GM19023 (cell line): ENCODE measurements at regions not wholly inside any gene's neighbourhood (a gene's known extent, or its start where the extent isn't known, plus 50 kb on each side); places are given as distances from the start of the nearest gene placed in this dataset.
"Not testable (repeated sequence)": the region's sequence is repeated elsewhere in the genome, so short reads cannot be mapped to it uniquely, and the experiment has no call there.

Experiments used
- ATAC-seq: cut with Tn5 transposase; IDR thresholded peaks from one replicate; pipeline ENCODE4 v1.9.1; 2021; ENCODE audit warnings: mild to moderate bottlenecking, moderate library complexity; ENCODE audit not compliant: unreplicated experiment

DNA sequence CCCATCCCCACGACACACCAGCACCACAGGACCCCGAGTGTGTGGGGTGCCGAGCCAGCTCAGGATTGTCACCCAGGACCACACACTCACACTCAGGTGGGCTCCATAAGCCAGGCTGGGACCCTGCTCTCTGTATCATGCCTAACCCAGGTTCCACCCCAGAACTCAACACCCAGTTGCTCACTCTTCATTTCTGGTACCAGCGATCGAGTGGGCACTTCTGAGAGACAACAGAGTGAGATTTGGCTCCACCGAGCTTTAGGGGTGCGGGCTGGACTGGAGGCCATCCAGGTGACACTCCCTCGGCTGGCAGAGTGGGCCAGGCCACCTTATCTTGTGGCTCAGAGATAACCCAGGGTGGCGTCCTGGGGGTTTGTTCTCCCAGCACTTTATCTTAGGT lies 1323.8 kb downstream of the BRD1 start:
- ATAC-seq: no peak

GRCh38 chr22:48503035-48503625 lies 1324.5 kb downstream of the BRD1 start:
- ATAC-seq: no peak

DNA sequence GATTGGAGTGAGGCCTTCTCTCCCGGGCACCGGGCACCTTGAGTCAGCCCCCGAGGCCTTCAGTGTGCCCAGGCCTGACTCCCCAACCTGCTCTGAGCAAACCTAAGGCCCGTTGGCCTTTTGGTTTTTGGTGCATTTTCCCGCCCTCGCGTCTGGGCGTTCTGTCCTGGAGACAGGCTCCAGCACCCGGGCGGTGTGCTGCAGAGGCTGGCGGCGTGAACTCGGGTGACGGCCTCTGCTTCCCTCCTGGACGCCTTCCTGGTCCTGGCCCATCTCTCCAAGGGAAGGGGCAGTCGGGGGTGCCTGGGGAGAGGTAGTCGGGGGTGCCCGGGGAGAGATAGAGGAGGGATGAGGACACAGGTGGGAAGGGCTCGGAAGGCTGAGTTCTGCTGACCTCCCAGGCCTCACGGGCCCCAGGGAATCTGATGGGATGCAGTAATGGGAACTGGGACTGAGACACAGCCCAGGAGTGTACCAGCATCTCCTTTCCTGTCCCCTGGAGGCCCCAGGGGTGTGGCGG lies 1326.4 kb downstream of the BRD1 start:
- ATAC-seq: no peak

DNA sequence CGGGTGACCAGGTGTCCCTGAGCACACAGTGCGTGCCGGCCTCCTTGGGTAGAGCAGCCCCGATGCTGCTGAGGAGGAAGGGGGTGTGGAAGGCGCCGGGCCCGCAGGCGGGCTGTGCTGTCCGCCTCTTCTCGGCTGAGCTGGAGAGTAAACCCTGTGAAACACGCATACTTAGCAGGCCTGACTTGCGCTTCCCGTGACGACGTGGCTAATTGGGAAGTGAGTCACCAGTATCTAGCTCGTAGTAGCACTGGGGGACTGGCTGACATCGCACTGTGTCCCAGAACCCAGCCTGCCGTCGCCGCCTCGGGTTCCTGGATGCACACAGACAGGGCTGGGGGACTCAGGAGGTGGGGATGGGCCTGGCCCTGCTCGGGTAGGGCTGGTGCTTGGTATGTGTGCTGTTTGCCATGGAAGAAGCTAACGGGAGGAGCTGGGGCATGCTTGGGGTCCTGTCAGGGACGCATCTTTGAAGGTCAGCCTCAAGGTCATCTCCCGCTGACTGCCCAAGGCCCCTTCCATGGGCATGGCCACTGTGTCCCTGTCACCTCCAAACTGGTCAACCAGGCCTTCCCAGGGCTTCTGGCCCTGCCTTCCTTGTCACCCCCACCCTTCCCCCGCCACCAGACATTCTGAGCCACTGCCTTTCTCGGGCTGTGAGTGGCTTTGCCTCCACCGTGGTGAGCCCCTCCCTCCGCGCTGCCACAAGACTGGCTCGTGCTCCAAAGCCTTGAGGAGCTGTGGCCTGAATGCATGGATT lies 1327.0 kb downstream of the BRD1 start:
- no peak for ATAC-seq

- no peak for ATAC-seq
Observed at GRCh38 chr22:48499456-48500425, 1327.9 kb downstream of the BRD1 start.

GRCh38 chr22:48498526-48499331 lies 1328.9 kb downstream of the BRD1 start:
- ATAC-seq: no peak

DNA sequence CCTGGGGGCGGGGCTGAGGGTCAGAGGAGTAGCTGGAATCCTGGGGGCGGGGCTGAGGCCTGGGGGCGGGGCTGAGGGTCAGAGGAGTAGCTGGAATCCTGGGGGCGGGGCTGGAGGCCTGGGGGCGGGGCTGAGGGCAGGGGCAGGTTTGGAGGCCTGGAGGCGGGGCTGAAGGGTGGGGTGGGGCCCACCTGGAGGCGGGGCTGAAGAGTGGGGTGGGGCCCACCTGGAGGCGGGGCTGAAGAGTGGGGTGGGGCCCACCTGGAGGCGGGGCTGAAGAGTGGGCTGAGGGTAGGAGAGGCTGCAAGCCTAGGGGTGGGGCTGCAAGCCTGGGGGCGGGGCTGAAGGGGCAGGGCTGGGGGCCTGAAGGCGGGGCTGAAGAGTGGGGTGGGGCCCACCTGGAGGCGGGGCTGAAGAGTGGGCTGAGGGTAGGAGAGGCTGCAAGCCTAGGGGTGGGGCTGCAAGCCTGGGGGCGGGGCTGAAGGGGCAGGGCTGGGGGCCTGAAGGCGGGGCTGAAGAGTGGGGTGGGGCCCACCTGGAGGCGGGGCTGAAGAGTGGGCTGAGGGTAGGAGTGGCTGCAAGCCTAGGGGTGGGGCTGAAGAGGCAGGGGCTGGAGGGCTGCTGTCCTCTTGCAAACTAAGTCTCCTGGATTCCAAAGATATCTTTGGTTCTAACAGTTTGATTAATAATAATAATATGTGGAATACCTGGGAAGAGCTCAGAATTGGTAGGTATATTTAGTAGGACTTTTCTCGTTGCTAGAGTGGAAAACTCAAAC lies 1329.7 kb downstream of the BRD1 start:
- not testable (repeated sequence) for ATAC-seq

GRCh38 chr22:48496987-48497650 lies 1330.6 kb downstream of the BRD1 start:
- ATAC-seq: no peak

DNA sequence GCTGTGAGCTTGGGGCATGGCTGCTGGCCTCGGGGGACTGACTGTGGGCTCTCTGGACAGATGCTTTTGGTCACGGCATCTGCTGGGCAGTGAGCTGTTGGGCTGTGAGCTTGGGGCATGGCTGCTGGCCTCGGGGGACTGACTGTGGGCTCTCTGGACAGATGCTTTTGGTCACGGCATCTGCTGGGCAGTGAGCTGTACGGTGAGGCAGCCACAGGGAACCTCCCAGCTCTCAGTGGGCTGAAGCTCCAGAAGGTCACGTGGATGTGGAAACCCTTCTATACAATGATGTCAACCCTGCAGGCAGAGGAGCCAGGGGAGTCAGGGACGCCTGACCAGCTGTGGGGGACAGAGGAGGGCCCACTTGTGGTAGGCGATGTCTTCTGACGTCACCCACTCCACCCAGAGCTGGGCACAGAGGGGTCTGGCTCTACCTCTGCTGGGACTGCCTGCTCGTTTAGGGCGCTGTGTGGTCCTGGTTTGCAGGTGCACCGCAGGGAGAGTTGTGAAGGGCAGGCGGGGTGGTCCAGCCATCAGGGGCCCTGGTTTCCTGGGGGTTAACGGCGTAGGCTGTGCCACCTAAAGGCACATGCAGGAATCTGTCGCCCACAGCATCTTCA lies 1331.3 kb downstream of the BRD1 start:
- no peak for ATAC-seq

DNA sequence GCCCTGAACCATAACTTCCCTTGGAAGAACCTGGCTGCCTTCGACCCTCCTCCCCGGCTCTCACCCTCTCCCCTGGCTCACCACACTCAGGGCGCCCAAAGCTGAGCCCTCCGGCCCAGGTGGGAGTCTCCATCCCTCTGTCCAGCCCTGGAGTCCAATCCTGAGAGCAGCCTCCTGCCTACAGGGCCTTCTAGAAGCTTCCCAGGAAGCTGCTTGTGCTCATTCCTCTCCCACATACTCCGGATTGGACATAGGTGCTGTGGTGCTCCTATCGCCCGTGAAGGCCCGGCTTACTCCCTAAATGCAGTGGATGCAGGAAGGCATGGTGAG lies 1332.0 kb downstream of the BRD1 start:
- ATAC-seq: no peak

DNA sequence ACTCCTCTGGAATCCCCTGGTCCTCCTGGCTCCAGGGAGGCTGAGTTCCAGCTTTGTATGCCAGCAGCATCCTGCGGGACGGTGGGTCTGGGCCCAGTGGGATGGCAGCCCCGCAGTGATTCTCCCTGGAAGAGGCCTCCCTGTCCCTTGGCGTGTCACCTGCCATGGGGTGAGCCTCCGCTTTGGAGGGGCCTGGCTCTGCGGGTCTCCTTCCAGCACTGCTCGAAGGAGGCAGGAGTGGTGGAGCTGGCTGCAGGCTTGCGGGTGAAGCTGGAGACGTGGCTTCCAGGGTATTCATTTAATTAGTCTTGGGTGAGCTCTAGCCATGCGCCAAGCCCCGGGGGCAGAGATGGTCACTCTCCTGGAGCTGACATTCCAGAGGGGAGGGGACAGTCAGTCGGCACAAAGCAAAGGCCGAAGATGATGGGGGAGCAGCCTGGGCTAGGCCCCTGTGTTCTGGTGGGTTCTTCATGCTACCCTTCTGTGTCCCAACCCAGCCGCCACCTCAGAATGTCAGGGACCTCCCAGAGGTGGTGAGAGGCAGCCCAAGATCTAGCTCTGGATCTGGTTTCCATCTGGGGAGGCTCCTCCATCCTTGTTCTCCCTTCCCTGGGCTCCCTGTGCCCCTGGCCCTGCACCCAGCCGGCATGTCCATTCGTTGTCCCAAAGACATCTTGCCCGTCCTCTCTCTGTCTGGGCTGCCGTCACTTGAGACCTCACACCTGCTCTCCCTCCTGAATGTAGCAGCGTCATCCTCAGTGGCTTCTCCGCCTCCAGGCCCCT lies 1332.5 kb downstream of the BRD1 start:
- no peak for ATAC-seq

DNA sequence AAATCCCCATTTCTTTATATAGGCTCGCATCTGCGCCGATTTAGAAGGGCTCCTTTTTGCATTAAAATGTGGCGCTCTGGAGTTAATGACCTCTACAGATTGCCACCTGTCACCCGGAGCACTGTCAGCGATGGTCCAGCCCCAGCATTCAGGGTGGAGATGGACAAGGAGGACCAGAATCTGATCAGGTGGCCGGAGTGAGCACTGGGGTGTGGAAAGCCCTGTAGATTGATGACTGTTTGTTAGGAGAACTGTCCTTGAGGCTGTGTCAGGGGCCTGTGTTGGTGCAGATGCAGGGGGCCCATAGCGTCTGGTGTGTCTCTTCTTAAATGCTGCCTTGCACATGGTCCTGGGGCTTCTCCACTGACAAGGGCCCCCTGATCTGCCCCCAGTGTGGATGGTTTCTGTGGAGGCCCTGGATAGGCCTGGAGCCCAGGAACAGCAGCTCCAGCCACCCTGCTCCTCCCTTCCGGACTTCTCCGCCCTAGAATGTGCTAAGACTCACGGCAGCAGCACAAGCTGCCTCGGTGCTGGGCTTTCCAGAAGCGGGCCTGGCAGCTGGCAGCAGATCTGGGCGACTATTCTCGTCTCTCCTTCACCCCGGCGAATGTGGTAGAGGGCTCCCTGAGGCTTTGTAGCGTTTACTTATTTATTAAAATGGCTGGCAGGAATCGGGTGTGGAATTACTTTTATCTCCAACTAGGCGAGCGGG lies 1333.3 kb downstream of the BRD1 start:
- ATAC-seq: no peak

DNA sequence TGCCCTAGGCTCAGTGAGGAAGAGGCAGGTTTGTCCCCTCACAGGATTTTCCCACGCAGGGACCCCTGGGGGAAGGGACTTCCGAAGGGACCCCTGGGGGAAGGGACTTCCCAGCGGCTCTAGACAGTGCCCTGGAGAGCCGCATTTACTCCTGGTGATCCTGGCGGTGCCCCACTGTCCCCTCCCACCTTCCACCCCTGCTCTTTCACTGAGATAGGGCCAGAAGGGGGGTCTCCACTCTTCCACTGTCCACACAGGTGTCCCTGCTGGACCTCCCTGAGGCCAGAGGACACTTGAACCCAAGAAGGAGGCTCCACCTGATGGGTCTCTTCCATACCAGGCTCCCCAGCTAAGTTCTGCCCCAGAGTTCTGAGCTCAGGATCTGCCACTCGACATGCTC lies 1333.9 kb downstream of the BRD1 start:
- ATAC-seq: no peak

- no peak for ATAC-seq
Observed at GRCh38 chr22:48492366-48493320, 1335.0 kb downstream of the BRD1 start.

DNA sequence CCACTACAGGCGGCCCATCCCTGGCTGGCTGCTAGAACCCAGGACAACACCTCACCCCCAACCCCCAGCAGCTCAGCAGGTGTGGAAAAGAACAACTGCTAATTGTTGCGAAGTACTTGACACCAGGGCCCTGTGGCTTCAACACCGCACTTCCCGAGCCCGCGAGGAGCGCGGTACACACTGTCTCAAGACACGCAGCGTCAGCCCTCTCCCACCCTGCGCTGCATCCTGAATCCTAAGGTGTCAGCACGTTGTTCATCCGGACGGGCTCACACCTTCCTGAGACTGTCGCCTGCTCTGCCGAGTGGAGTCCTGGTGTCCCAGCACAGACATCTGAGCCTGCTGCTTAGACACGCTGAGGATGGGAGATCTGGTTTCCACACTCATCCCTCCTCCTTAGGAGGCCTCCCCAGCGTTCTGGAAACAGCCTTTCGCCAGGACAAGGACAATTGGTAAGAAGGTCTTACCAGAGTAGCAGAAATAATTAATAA lies 1336.2 kb downstream of the BRD1 start:
- no peak for ATAC-seq
